HUDEP-2 (cell line): ENCODE measurements at regions not wholly inside any gene's neighbourhood (a gene's known extent, or its start where the extent isn't known, plus 50 kb on each side); places are given as distances from the start of the nearest gene placed in this dataset.
"Not testable (repeated sequence)": the region's sequence is repeated elsewhere in the genome, so short reads cannot be mapped to it uniquely, and the experiment has no call there.

Experiments used
- DNase-seq, 76 experiments: peaks; one replicate each; lab custom pipeline; 2025; ENCODE audit not compliant: unreplicated experiment in 76 of 76; lab: John Stamatoyannopoulos, UW

DNA sequence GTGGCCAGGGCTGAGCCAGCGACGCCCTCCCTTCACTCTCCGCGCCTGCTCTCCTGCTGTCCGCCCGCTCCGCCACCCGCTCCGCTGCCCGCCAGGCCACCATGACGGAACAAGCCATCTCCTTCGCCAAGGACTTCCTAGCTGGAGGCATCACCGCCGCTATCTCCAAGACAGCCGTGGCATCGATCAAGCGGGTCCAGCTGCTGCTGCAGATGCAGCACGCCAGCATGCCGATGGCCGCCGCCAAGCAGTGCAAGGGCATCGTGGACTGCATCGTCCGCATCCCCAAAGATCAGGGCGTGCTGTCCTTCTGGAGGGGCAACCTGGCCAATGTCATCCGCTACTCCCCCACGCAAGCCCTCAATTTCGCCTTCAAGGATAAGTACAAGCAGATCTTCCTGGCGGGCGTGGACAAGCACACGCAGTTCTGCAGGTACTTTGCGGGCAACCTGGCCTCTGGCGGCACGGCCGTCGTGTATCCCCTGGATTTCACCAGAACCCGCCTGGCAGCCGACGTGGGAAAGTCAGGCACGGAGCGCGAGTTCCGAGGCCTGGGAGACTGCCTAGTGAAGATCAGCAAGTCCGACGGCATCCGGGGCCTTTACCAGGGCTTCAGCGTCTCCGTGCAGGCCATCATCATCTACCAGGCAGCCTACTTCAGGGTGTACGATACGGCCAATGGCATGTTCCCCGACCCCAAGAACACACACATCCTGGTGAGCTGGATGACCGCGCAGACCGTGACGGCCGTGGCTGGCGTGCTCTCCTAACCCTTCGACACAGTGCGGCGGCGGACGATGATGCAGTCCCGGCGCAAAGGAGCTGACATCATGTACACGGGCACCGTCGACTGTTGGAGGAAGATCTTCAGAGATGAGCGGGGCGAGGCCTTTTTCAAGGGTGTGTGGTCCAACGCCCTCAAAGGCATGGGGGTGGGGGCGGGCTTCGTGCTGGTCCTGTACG lies 1130.4 kb upstream of the ACO1 start:
- no peak for DNase-seq

DNA sequence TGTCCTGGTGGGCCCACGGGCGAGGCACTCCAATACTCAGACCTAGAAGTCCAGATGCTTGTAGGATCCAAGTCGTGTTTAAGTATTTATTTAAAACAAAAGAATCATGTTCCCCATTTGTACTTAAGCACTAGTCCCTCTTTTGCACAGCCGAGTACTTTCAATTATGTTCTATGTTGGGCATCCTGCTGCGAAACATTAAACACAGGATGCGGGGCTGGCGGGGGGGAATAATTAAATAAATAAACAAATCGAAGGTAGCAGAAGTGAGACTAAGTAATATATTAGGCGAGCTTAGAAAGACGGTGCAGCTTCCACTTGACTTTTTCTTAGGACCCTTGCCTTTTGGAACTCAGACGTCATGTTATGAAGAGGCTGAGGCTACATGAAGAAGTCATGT lies 1129.2 kb upstream of the ACO1 start:
- DNase-seq, result no peak

DNA sequence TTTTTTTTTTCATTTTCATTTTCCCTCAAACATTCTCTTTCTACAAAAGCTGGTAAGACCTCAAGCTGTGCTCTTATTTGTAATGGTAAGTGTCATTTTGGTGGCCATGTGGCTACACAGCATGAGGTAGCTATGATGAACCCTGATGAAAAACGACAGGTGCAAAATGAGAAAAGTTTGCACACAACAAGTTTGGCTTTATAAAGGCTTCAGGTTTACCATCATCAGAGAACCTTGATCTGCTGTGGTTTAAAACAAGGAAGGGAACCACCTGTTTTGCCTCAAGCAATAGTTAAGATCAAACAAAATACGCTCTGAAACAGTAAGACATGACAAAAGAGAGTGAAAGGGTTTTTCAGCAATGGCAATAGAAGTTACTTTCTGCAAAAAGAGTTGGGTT lies 1124.6 kb upstream of the ACO1 start:
- no peak for DNase-seq

DNA sequence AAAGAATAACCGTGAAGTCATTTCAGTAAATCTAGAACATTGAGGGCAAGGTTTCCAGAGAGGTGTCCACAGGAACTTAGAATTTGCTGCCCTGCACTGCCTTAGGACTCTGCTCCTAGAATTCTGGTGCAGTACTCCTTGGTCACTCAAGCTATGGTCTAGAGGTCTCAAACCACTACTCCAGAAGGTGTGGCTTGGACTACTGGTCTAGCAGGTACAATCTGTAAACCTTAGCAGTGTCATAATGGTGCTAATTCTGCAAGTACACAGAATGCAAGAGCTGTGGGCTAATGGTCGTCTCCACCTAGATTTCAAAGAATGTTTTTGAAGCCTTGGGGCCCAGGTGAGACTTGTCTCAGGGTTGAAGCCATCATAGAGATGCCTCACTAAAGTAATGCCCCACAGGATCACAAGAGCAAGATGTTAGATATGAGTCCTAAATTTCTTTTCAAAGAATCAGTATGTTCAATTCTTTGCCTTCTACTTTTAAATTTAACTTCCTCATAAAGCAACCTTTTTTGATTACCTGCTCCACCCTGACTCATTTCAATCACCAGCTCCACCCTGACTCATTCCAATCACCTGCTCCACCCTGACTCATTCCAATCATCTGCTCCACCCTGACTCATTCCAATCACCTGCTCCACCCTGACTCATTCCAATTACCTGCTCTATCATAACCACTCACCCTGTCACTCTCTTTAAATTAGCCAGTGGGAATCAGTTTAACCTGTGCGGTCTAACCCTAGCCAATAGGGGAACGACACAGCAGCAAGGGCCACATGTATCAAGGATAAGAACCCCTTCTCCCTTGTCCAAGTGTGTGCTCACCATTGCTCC lies 1111.8 kb upstream of the ACO1 start:
- DNase-seq, result no peak

DNA sequence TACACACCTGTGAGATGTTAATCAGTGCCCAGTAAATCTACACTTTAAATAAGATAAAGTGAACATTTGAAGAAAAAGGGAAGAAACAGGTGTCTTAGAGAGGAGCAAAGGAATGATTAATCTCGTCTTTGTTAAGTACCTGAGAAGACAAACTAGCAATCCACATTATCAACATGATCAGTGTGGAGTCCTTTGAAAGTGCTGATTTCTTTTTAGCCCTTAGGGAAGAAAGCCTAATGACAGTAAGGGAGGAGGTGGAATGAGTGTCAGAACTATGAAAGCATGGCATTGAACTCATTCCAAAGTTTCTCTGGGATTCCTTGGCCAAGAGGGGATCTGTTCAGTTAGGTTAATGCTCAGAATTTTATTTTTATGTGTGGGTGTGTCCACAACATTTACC lies 1109.0 kb upstream of the ACO1 start:
- no peak for DNase-seq

DNA sequence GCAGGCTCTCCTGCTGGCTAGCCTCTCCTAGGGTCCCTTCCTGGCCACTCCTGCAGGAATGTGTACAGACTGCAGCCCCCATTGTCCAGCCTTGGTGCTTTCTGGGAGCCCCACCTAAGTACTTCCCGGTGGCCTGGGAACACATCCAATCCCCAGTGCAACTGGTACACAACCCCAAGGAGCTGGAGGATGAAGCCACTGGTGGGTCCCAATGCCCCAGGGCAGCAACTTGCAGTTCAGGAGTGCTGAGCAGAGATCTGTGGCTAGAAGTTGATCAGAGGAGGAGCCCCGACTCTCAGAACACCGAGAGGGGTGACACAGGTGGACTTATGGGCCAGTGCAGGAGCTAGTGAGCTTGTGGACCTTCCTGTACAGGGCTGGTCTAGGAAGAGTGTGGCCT lies 1093.7 kb upstream of the ACO1 start:
- DNase-seq, result no peak

DNA sequence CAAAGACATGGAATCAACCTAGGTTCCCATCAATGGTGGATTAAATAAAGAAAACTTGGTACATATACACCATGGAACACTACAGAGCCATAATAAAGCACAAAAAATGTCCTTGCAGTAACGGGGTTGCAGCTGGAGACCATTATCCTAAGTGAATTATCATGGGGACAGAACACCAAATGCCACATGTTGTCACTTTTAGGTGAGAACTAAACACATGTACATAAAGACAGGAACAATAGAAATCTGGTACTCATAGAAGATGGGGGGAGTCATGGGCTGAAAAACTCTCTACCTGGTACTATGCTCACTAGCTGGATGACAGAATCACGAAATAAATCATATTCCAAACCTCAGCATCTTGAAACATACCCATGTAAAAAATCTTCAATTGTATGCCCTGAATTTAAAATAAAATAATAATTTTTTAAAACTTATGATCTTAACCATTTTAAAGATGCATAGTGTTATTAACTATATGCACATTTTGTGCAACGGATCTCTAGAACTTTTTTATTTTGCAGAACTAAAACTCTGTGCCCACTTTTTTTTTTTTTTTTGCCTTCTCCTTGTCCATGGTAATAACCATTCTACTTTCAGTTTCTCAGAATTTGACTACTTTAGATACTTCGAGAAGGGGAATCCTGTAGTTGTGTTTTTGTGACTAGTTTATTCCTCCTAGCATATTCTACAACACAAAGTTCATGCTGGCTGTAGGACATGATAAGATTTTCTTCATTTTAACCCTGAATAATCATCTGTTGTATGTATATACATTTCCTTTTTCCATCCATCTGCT lies 1081.6 kb upstream of the ACO1 start:
- no peak for DNase-seq

DNA sequence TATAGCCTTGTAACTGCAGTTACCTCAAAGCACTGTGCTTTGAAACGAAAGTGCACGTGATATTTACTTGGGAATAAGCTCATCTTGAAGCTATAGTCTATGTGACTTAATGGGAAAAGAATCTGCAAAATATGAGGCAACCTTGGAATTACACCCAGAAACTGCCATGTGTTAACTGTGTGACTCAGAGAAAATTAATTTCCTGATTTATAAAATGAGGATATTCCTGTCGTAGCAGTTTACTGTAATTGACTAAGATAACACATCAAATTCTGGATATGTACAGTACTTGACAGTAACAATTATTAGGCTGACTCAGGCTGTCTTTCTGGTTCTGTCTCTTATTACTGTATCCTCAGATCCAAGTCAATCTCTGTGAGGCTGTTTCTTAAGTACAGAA lies 1079.9 kb upstream of the ACO1 start:
- no peak for DNase-seq

DNA sequence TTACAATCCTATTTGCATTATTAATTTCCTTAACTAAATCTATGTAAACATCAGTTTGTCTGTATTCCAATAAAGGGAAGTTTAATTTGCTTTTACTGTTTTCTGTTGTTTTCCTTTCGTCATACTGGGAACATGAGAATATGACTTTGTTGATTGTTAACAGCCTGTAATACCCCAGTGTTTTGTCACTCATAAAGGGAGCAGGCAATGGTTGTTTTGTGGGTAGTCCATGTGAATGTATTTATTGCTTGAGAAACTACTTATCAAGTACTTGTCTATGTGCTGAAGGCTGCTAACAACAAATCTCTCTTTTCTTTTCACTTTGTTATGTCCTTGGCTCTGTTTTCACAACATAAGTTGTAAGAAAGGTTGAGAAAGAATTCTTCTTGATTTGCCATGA lies 1070.2 kb upstream of the ACO1 start:
- no peak for DNase-seq

DNA sequence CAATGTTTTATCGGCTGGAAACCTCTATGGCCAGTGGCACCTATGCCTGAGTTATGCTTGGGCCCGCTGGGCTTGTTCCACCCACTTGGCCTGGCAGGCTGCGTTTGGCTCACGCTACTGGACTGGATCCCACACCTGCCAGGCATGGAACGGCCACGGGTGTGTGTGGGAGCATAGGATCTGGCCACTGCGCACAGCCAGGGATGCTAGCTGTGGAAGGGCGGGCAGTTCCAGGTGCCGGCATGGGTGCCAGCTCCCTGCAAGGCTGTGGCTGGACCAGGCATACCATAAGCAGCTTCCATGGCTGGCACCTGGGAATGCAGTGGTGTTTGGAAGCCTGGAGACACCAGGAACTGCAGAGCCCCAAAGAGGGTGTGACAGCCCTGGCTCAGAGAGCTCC lies 1063.9 kb upstream of the ACO1 start:
- DNase-seq, result no peak

DNA sequence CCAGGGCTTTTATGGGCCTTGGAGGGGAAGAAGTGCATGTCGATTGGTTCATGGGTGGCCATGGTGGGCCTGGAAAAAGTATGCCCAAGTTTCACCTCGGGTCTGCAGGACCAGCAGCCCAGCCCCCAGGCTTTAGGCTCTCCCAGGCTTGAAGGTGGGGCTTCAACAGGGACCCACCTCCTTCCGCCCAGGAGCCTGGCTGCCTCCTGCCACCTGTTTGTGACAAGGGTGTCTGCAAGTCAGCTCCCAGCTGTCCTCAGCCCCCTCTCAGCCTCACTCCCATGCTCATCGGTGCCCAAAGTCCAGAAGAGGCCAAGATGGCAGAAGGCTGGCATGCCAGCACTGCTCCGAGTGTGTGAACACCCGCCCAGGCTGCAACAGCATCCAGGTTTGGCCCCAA lies 1063.2 kb upstream of the ACO1 start:
- DNase-seq, result no peak

DNA sequence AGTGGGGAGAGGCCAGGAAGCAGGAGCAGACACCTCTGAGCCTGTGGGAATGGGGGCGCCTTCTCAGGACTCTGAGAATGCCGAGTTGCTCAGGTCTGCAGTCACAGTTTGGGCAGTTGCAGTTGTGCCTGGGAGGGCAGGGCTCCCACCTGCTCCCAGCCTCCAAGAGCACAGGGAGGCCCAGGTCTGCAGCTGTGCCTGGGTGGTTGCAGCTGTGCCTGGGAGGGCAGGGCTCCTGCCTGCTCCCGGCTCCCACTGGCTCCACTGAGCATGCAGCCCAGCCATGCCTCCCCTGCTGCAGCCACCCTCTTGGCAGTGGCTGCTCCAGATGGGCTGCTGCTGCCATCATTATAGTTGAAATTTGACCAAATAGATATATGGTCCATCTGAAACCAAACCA lies 1062.8 kb upstream of the ACO1 start:
- DNase-seq, result no peak

DNA sequence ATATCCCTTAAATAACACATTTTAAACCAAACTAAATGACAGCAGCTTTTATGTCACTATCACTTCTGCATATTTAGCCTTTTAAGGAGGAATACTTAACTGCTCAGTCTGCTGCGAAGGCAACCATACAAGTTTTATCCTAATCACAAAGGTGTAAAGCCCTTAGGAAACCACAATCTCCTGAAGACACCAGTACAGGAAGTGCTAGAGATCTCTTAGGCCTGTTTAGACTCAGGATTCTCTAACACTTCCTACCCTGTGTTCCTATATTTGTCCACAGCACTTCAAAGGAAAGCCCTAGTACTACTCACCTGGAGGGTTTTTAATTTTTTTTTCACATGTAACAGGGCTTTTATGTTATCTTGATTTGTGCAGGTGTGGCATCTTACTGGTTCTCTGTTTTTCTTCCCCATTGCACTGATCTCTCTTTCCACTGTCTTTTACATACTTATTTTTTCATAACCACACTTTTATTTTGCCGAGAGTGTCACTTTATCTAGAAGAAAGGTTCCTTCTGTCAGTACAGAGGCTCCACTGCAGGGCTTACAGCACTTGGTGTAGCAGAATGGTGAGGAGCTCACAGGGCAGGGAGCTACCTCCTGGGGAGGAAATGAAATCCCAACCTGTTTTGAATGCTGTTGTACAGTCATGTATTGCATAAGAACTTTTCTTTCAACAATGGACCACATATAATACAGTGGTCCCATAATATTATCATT lies 1060.6 kb upstream of the ACO1 start:
- DNase-seq, result no peak

DNA sequence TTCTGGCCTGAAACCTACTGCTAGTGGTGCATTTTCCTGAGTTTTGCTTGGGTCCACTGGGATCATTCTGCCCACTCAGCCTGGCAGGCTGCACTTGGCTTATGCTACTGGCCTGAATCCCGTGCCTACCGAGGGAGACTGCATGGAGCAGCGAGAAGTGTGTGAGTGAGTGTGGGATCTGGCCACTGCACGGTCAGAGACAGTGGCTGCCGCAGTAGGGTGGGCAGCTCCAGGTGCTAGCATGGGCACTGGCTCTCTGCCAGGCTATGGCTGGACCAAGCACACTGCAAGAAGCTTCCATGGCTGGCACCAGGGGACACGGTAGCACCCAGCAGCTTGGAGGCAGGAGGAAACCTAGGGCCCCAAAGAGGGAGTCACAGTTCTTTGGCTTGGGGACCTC lies 1058.7 kb upstream of the ACO1 start:
- no peak for DNase-seq

DNA sequence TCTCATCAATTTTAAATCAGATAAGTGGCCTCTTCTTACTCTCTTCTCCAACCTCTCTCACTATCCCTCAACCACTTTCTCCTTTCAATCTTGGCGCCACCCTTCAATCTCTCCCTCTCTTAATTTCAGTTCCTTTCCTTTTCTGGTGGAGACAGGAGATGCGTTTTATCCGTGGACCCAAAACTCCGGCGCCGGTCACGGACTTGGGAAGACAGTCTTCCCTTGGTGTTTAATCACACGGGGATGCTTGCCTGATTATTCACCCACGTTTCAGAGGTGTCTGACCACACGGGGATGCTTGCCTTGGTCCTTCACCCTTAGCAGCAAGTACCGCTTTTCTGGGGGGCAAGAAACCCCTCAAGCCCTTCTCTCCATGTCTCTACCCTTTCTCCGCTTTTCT lies 1057.6 kb upstream of the ACO1 start:
- DNase-seq, result not testable (repeated sequence)

DNA sequence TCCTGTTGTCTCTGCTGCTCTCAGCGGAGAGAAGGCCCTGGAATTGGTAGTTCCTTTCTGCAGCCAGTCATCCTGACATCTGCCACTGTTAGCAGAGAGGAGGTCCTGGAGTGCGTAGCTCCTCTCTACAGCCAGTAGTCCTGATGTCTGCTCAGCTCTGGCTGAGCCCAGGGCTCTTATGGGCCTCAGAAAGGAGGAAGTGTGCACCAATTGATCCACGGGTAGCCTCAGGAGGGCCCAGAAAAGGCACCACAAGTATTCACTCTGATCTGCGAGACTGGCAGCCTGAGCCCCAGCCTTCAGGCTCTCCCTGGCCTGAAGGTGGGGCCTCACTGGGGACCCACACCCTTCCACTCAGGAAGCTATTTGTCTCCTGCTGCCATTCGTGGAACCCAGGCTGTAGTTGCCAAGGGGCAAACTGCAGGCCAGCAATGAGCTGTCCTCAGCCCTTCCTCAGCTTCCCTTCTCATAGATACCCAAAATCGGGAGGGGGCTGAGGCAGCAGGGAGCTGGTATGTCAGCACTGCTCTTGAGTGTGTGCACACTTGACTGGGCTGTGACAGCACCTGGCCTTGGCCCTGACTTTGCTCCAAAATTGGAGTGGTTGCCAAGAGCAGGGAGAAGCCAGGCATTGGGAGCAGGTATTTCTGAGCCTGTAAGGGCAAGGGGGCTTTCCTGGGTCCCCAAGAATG lies 1049.5 kb upstream of the ACO1 start:
- no peak for DNase-seq

DNA sequence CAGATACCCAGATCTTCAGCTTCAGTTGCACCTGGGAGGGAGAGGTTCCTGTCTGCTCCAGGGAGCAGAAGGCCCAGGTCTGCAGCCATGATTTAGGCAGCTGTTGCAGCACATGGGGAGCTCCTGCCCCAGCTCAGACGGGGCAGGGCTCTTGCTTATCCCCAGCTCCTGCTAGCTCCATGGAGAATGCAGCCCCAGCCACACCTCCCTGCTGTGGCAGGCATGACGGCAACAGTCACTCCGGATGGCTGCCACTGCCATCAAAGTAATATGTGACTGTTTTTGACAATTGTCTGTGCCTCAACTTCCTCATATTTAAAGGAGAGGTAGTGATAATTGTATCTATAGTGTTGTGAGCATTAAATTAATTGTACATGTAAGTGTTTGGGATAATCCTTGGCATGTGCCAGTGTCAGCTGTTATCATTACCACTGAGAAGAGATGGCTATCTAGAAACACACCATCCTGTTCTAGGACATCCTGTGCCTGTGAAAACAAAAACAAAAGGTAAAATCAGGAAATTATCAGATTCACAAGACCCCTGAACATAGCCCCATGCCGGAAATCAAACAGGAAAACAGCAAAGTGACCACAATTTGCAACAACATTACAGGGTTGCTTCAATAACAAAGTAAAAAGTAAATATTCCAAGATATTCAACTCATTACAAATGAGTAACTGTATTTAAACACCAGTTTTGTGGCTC lies 1048.8 kb upstream of the ACO1 start:
- no peak for DNase-seq

DNA sequence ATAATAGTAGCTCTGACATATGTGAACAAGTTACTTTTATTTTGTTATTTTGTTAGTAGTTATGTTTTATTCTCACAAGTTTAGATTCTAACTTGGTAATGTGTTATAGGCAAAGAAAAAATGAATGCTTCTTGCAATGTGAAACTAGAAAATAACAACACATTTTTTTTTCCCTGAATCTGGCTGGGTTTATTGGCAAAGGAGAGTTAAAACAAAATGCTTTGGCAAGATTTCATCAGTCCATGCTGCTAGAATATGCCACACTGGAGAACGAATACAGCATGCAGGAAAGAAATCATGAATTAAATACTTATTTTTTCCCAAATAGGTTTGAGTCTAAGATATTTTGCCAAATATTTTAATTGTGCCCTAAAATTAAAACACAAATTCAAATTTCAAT lies 1048.1 kb upstream of the ACO1 start:
- DNase-seq, result no peak

DNA sequence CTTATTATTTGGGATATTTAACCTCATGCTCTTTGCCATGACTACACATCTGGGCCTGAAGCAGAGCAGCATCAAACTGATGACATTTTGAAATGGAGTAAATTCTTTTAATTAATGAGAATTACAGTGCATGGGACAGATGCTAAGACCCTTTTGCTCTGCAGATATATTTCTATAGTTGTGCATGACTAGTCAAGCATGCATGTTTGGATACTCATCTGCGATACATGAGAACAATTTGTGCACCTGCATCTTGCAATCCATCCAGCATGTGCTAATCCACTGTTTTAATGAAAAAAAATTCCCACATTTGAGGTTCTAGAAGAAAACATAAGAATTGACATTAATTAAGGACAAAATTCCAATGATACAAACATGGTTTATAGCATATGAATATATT lies 1047.6 kb upstream of the ACO1 start:
- DNase-seq, result no peak
